ENCODE measurements at regions not wholly inside any gene's neighbourhood (a gene's known extent, or its start where the extent isn't known, plus 50 kb on each side); places are given as distances from the start of the nearest gene placed in this dataset.

DNA sequence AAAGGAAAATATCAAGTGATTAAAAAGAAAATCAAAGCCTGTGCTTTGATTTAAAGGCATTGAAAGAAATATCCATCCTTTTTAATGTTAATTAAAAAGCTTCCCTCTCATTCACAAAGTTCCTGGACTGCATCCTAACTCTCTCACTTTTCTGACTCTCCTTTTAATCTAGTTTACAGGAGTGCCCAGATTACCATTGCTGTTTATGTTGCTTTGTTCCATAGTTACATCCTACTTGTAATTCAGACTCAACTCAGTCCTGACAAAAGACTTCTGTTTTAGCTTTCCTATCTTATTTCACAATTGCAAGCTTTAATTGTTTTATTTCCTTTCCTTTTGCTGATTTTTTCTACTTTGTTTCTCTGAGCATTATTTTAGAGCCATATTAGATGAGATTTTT lies 160.7 kb upstream of the DTNA start:
- H3K27ac ChIP-seq, result no peak overlapping the region
- TF ChIP-seq, protein P1, sequence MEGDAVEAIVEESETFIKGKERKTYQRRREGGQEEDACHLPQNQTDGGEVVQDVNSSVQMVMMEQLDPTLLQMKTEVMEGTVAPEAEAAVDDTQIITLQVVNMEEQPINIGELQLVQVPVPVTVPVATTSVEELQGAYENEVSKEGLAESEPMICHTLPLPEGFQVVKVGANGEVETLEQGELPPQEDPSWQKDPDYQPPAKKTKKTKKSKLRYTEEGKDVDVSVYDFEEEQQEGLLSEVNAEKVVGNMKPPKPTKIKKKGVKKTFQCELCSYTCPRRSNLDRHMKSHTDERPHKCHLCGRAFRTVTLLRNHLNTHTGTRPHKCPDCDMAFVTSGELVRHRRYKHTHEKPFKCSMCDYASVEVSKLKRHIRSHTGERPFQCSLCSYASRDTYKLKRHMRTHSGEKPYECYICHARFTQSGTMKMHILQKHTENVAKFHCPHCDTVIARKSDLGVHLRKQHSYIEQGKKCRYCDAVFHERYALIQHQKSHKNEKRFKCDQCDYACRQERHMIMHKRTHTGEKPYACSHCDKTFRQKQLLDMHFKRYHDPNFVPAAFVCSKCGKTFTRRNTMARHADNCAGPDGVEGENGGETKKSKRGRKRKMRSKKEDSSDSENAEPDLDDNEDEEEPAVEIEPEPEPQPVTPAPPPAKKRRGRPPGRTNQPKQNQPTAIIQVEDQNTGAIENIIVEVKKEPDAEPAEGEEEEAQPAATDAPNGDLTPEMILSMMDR (IDR thresholded peaks at IDR 0.05), result no peak
- H3K4me3 ChIP-seq, result no peak overlapping the region
- no peak for DNase-seq (ENCODE audit: low spot score)

DNA sequence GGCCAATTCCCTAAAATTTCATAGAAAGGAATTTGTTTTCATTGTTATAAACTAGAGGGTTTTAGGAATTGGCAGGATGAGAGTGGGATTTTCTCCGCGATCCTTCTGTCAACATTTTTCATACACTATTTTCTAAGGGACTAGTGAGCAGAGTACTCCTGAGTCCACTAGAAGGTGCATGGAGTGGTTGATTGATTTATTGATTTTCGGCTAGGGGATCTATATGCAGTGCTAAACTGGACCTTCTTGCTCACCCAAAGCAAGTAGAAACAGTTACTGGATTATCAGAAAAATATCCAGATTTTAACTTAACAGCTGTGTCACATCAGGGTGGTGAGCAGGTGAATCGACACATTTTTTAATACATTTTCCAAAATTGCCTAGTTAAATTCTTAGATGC lies 159.9 kb upstream of the DTNA start:
- H3K4me3 ChIP-seq, result no peak overlapping the region
- no peak for DNase-seq (ENCODE audit: low spot score)
- TF ChIP-seq, protein P1 (IDR thresholded peaks at IDR 0.05), result no peak
- no peak overlapping the region for H3K27ac ChIP-seq

DNA sequence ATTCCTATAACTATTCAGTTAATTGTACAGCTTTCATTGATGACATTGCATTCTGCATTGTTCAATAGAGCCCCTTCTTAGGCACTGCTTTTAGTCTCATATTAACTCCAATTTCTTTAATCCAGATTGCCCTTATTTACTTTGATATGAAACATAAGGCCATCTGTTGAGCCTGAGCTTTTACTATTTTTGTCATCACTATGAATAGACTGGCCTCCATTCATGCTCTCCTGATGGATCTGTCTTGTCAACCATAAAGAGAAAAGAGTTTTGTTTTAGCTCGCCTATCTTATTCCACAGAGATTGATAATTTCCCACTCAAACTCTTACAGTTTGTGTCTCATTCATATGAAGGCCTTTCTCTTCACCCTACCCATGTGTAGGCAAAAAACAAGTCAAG lies 159.2 kb upstream of the DTNA start:
- TF ChIP-seq, protein P1 (IDR thresholded peaks at IDR 0.05), result no peak
- H3K27ac ChIP-seq, result no peak overlapping the region

DNA sequence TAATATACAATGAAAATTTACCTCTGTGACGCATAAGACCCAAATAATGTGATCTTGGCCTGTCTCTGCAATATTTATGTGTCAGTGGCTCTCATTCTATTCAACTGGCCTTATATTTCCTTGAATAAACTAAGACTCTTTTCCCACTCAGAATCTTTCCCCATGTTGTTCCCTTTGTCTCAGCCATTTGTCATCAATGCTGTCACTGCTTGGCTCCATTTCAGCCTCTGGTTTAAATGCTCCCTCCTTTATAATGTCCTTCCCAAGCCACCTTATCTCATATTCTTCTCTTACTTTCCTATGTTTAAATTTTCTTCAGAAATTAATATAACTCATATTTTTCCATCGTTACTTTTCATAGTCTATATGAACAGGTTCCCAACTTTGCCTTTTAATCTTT lies 158.3 kb upstream of the DTNA start:
- Histone ChIP-seq H3K4me3 (no peak overlapping the region), H3K27ac (no peak overlapping the region)
- TF ChIP-seq, protein P1 (IDR thresholded peaks at IDR 0.05), result no peak
- DNase-seq (ENCODE audit: low spot score), result no peak

More for the DNA sequence above, 159.2 kb upstream of the DTNA start:
- DNase-seq (ENCODE audit: low spot score), result no peak
- no peak overlapping the region for H3K4me3 ChIP-seq

DNA sequence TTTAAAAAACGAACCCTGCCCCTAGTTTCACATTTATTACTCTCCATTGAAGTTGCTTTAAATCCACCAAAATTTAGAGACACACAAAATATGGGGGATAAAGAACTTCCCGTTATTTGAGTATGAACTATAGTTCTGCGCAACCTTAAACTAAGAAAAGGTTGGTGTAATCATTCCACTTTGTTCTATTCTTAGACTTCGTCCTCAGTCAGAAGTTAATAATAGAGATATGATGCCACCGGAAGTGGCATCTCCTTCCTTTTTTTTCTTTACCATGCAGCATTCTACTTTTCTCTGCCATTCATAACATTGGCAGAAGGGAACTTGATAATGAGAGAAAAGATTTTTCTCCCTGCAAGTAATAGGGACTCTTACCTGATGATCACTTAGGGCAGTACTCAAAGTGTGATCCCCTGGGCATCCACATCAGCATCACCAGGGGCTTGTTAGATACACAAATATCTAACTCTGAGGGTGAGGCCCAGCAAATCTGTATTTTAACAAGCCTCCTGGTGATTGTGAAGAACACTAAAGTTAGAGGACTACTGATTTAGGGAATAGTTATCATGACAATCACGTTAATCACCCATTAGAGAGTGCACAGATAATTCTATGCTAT lies 147.7 kb upstream of the DTNA start:
- H3K4me3 ChIP-seq, result no peak overlapping the region
- TF ChIP-seq, protein P1 (IDR thresholded peaks at IDR 0.05), result no peak
- no peak for DNase-seq (ENCODE audit: low spot score)
- no peak overlapping the region for H3K27ac ChIP-seq

DNA sequence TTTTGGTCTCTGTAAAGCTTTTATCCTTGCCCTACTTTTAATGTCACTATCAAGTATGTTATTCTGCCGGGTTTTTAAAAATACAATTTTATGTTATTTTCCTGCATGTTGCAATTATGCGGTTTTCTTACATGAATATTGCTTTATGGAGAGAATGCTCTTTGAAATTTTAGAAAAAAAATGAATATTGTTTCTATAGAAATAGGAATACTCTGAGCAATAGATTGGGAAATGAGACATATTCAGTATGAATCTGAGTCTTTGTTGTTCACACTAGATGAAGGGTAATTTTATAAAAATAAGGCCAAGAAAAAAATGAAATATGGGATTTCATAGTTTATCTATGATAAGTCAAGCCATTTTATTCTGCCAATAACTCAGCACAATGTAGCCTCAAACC lies 142.2 kb upstream of the DTNA start:
- no peak overlapping the region for H3K4me3 ChIP-seq
- no peak for DNase-seq (ENCODE audit: low spot score)
- H3K27ac ChIP-seq, result no peak overlapping the region
- TF ChIP-seq, protein P1 (IDR thresholded peaks at IDR 0.05), result no peak

DNA sequence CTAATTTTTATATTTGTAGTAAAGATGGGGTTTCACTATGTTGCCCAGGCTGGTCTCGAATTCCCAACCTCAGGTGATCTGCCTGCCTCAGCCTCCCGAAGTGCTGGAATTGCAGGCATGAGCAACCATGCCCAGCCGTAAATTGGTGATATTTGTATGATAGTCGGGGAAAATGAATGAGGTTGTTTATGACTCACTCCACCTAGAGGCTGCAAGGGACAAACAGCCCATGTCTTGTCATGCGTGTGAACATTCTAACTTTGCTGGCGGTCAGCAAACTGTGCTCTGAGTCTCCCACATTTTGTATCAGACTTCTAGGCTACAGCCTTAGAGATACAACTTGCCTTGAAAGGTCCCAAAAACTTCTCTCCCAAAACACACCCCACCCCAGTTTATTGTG lies 133.5 kb upstream of the DTNA start:
- TF ChIP-seq, protein P1 (IDR thresholded peaks at IDR 0.05), result no peak
- Histone ChIP-seq H3K27ac (no peak overlapping the region), H3K4me3 (no peak overlapping the region)
- DNase-seq (ENCODE audit: low spot score), result no peak

All from coronary artery (tissue), 2 donors.